Neuronal stem cell (in vitro differentiated cells): ENCODE measurements at regions not wholly inside any gene's neighbourhood (a gene's known extent, or its start where the extent isn't known, plus 50 kb on each side); places are given as distances from the start of the nearest gene placed in this dataset.
"Not testable (repeated sequence)": the region's sequence is repeated elsewhere in the genome, so short reads cannot be mapped to it uniquely, and the experiment has no call there.

Experiments used
- DNase-seq: peaks from one replicate; pipeline ENCODE4 v3.0.0-alpha.2; 2013; ENCODE audit warnings: low spot score
- H2AFZ ChIP-seq: one replicate; pipeline ENCODE4 v1.6.1; 2013; ENCODE audit warnings: mild to moderate bottlenecking, low read length, inconsistent platforms
- H2AK5ac ChIP-seq: 2 replicates; pipeline ENCODE4 v1.6.1; 2013; ENCODE audit warnings: low read depth, mild to moderate bottlenecking, inconsistent platforms, low read length, moderate library complexity, mixed read lengths
- H2BK120ac ChIP-seq: 2 replicates; pipeline ENCODE4 v1.6.1; 2013; ENCODE audit warnings: low read depth, mild to moderate bottlenecking, inconsistent platforms, low read length, moderate library complexity, mixed read lengths
- H2BK12ac ChIP-seq: one replicate; pipeline ENCODE4 v1.6.1; 2013; ENCODE audit warnings: low read length, inconsistent platforms
- H2BK15ac ChIP-seq: 2 replicates; pipeline ENCODE4 v1.6.1; 2013; ENCODE audit warnings: mild to moderate bottlenecking, low read length, inconsistent platforms, mixed read lengths
- H2BK5ac ChIP-seq: one replicate; pipeline ENCODE4 v1.6.1; 2013; ENCODE audit warnings: inconsistent platforms, mild to moderate bottlenecking, low read length, moderate library complexity
- H3K14ac ChIP-seq: one replicate; pipeline ENCODE4 v1.6.1; 2013; ENCODE audit warnings: low read length, inconsistent platforms
- H3K18ac ChIP-seq: 2 replicates; pipeline ENCODE4 v1.6.1; 2013; ENCODE audit warnings: low read length, inconsistent platforms
- H3K23ac ChIP-seq: 2 replicates; pipeline ENCODE4 v1.6.1; 2013; ENCODE audit warnings: low read depth, mild to moderate bottlenecking, mixed read lengths, low read length, inconsistent platforms; ENCODE audit not compliant: poor library complexity
- H3K27ac ChIP-seq: replicated peaks from 3 replicates; pipeline ENCODE4 v1.5.1; 2013; ENCODE audit warnings: low read length, inconsistent platforms
- H3K27me3 ChIP-seq, 3 experiments: 2 replicates each; pipeline ENCODE4 v1.6.1; 2013; ENCODE audit warnings: low read length in 3 of 3, mild to moderate bottlenecking in 2 of 3, inconsistent platforms in 1 of 3, low read depth in 1 of 3, mixed read lengths in 1 of 3, moderate library complexity in 1 of 3; ENCODE audit not compliant: control insufficient read depth in 3 of 3, insufficient read depth in 3 of 3
- H3K36me3 ChIP-seq, 2 donors: replicated peaks in 1 of 2; 2 replicates each; pipeline ENCODE4 v1.6.1; 2013; ENCODE audit warnings: low read length in 2 of 2; ENCODE audit not compliant: control insufficient read depth in 2 of 2, insufficient read depth in 2 of 2
- H3K4ac ChIP-seq: 2 replicates; pipeline ENCODE4 v1.6.1; 2013; ENCODE audit warnings: inconsistent platforms, mild to moderate bottlenecking, low read length, moderate library complexity
- H3K4me1 ChIP-seq, 2 donors: 1 replicate in 1 of 2; 2 replicates in 1 of 2; pipeline ENCODE4 v1.6.1; 2013; ENCODE audit warnings: low read length in 2 of 2, low read depth in 1 of 2; ENCODE audit not compliant: control insufficient read depth in 2 of 2, insufficient read depth in 1 of 2
- H3K4me2 ChIP-seq: one replicate; pipeline ENCODE4 v1.6.1; 2013; ENCODE audit warnings: mild to moderate bottlenecking, low read length, inconsistent platforms; ENCODE audit not compliant: insufficient read depth, poor library complexity, severe bottlenecking
- H3K4me3 ChIP-seq, 2 donors: 2 replicates each; pipeline ENCODE4 v1.5.1; 2013; ENCODE audit warnings: low read length in 2 of 2, mild to moderate bottlenecking in 2 of 2, inconsistent platforms in 1 of 2, moderate library complexity in 1 of 2
- H3K79me1 ChIP-seq: one replicate; pipeline ENCODE4 v1.6.1; 2013; ENCODE audit warnings: low read depth, mild to moderate bottlenecking, inconsistent platforms, low read length, moderate library complexity
- H3K9ac ChIP-seq: one replicate; pipeline ENCODE4 v1.6.1; 2013; ENCODE audit warnings: mild to moderate bottlenecking, low read depth, low read length, inconsistent platforms; ENCODE audit not compliant: poor library complexity
- H3K9me3 ChIP-seq, 2 donors: replicated peaks in 1 of 2; 2 replicates each; pipeline versions ENCODE3 to v1.6.1; 2013; ENCODE audit warnings: low read length in 2 of 2, mild to moderate bottlenecking in 2 of 2, inconsistent platforms in 1 of 2, low read depth in 1 of 2, mixed read lengths in 1 of 2, moderate library complexity in 1 of 2; ENCODE audit not compliant: control insufficient read depth in 2 of 2, insufficient read depth in 1 of 2
- H4K8ac ChIP-seq: one replicate; pipeline ENCODE4 v1.6.1; 2013; ENCODE audit warnings: low read depth, mild to moderate bottlenecking, inconsistent platforms, low read length, moderate library complexity
- H4K91ac ChIP-seq: one replicate; pipeline ENCODE4 v1.6.1; 2013; ENCODE audit warnings: low read length, low read depth, mild to moderate bottlenecking, inconsistent platforms; ENCODE audit not compliant: poor library complexity
- WGBS, 2 donors: extraction: QIAGEN DNeasy Blood & Tissue Kit; methylation state at CpG; one replicate each; pipeline ENCODE4 v1.1.7; 2013; ENCODE audit warnings: missing lambda C conversion rate in 2 of 2, mixed read lengths in 1 of 2; ENCODE audit not compliant: insufficient read length in 2 of 2, insufficient replicate concordance in 1 of 2; ENCODE audit errors: extremely low coverage in 2 of 2; 5-methylcytosine and 5-hydroxymethylcytosine counted together

- Histone ChIP-seq H3K36me3 (no peaks in the 10 kb centered on the region), H4K91ac (no peak overlapping the region), H3K23ac (no peak overlapping the region), H3K14ac (no peak overlapping the region), H2BK120ac (no peak overlapping the region), H3K9me3 (no peaks in the 10 kb centered on the region), H2AFZ (peak overlapping the region; percentile 7), H2AK5ac (no peak overlapping the region), H3K27me3 (no peaks in the 10 kb centered on the region), H3K27ac (no peak overlapping the region), H3K18ac (no peak overlapping the region), H3K79me1 (no peaks in the 10 kb centered on the region), H3K9ac (no peak overlapping the region), H3K4me1 (peaks cover 6 to 11% of the 10 kb centered on the region in 2 donors), H3K4me2 (peak overlapping the region; percentile 15), H2BK15ac (no peak overlapping the region), H3K4me3 (no peak overlapping the region), H2BK12ac (no peak overlapping the region), H3K4ac (no peak overlapping the region), H2BK5ac (no peak overlapping the region), H4K8ac (no peak overlapping the region)
- no peak for DNase-seq
- WGBS, 2 donors = no CpG with 5 or more reads among the region's 3 CpGs
These were observed 76.7 kb upstream of the ELK3 start for GRCh38 chr12:96117460-96117859.

DNA sequence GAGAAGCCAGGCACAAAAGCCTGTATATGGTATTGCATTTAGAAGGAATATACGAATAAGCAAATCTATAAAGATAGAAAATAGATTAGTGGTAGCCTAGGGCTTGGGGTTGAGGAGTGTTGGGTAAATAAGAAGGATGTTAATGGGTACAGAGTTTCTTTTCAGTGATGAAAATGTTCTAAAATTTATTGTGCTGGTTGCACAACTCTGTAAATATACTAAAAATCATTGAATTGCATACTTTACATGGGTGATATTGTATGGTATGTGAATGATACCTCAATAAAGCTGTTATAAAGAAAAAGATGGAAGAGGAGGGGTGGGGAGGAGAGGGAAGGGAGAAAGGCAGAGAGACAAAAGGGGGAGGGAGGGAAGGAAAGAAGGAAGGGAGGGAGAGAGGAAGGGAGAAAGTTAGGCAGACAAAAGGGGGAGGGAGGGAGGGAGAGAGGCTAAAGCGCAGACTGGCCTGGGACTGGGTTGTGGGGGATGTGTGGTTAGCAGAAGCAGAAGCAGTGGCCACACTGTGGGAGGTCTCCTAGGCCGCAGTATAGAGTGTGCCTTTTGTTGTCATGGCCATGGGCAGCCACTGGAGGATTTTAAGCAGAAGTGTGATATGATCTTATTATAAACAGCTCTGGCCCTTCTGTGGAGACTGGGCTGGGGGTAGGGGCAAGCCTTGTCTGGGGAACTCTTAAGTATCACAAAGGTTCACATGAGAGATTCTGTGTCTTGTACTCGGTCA lies 73.6 kb upstream of the ELK3 start:
- no peak overlapping the region for H4K91ac ChIP-seq
- H2AFZ ChIP-seq = peak overlapping the region; percentile 57
- no peak overlapping the region for H3K4me3 ChIP-seq
- H2AK5ac ChIP-seq = no peak overlapping the region
- no peak overlapping the region for H3K14ac ChIP-seq
- H4K8ac ChIP-seq = no peak overlapping the region
- H2BK5ac ChIP-seq = no peak overlapping the region
- H3K23ac ChIP-seq = no peak overlapping the region
- H2BK120ac ChIP-seq = no peak overlapping the region
- no peak overlapping the region for H2BK12ac ChIP-seq
- H3K18ac ChIP-seq = peak overlapping the region; percentile 60
- H3K4me2 ChIP-seq = no peak overlapping the region
- no peaks in the 10 kb centered on the region for H3K36me3 ChIP-seq
- H3K27ac ChIP-seq = no peak overlapping the region
- no peak overlapping the region for H3K4ac ChIP-seq
- no peaks in the 10 kb centered on the region for H3K79me1 ChIP-seq
- no peaks in the 10 kb centered on the region for H3K27me3 ChIP-seq
- DNase-seq = no peak
- H3K4me1 ChIP-seq = peaks cover 6 to 11% of the 10 kb centered on the region in 2 donors
- peak overlapping the region; percentile 64 for H3K9ac ChIP-seq
- no peak overlapping the region for H2BK15ac ChIP-seq
- WGBS, 2 donors = no CpG with 5 or more reads among the region's 4 CpGs
- H3K9me3 ChIP-seq = no peaks in the 10 kb centered on the region

GRCh38 chr12:96121271-96121711 lies 72.9 kb upstream of the ELK3 start:
- Histone ChIP-seq H3K27me3 (no peaks in the 10 kb centered on the region), H2AFZ (peak overlapping the region; percentile 57), H2AK5ac (no peak overlapping the region), H3K4me1 (peaks cover 6 to 11% of the 10 kb centered on the region in 2 donors), H2BK15ac (no peak overlapping the region), H3K23ac (no peak overlapping the region), H3K14ac (no peak overlapping the region), H3K36me3 (no peaks in the 10 kb centered on the region), H2BK12ac (no peak overlapping the region), H3K79me1 (no peaks in the 10 kb centered on the region), H3K4ac (no peak overlapping the region), H3K4me2 (no peak overlapping the region), H3K9ac (no peak overlapping the region), H4K91ac (no peak overlapping the region), H4K8ac (no peak overlapping the region), H3K27ac (no peak overlapping the region), H2BK5ac (no peak overlapping the region), H3K18ac (no peak overlapping the region), H3K9me3 (no peaks in the 10 kb centered on the region), H3K4me3 (no peak overlapping the region), H2BK120ac (no peak overlapping the region)
- no peak for DNase-seq
- WGBS, 2 donors = no CpG with 5 or more reads among the region's 4 CpGs

- H3K14ac ChIP-seq, H3K23ac ChIP-seq, H3K4me3 ChIP-seq, H2BK120ac ChIP-seq, H2BK5ac ChIP-seq, H3K4me1 ChIP-seq, H3K27me3 ChIP-seq, H2BK15ac ChIP-seq, H2AK5ac ChIP-seq, H3K79me1 ChIP-seq, DNase-seq, H3K36me3 ChIP-seq, H3K9me3 ChIP-seq, H3K9ac ChIP-seq, H2BK12ac ChIP-seq, H4K8ac ChIP-seq, H3K18ac ChIP-seq, H3K27ac ChIP-seq, H3K4me2 ChIP-seq, H4K91ac ChIP-seq, H2AFZ ChIP-seq, H3K4ac ChIP-seq: not testable (repeated sequence)
- WGBS, 2 donors = no CpG with 5 or more reads among the region's 7 CpGs
These were observed 65.9 kb upstream of the ELK3 start for GRCh38 chr12:96128292-96128691.
